HEK293 (cell line): ENCODE measurements at regions not wholly inside any gene's neighbourhood (a gene's known extent, or its start where the extent isn't known, plus 50 kb on each side); places are given as distances from the start of the nearest gene placed in this dataset.

Experiments
- CTCF ChIP-seq: fragments of 450-650 bp; formaldehyde crosslinking; IDR thresholded peaks from 2 replicates; pipeline ENCODE4 v1.5.1; 2016; ENCODE audit warnings: missing biosample characterization, missing genetic modification characterization
- REST ChIP-seq: fragments of 450-650 bp; formaldehyde crosslinking; IDR thresholded peaks from 2 replicates; pipeline ENCODE4 v1.5.1; 2016; ENCODE audit warnings: missing biosample characterization, missing genetic modification characterization
- ZNF239 ChIP-seq: fragments of 450-650 bp; formaldehyde crosslinking; IDR thresholded peaks from 2 replicates; pipeline ENCODE4 v1.5.1; 2016; ENCODE audit warnings: missing biosample characterization, missing genetic modification characterization
- ZNF530 ChIP-seq: fragments of 450-650 bp; formaldehyde crosslinking; IDR thresholded peaks from 2 replicates; pipeline ENCODE4 v1.5.1; 2016; ENCODE audit warnings: low read depth, missing biosample characterization, missing genetic modification characterization
- ZNF548 ChIP-seq: fragments of 450-650 bp; formaldehyde crosslinking; IDR thresholded peaks from 2 replicates; pipeline ENCODE4 v1.5.1; 2016; ENCODE audit warnings: missing biosample characterization, missing genetic modification characterization

GRCh38 chr6:169363590-169363989 lies 109.9 kb upstream of the THBS2 start:
- TF ChIP-seq CTCF (tag by site-specific recombination), result no peak
- no peak for TF ChIP-seq REST (tag by site-specific recombination)
- no peak for TF ChIP-seq ZNF530 (tag by site-specific recombination)
- TF ChIP-seq ZNF548 (tag by site-specific recombination), result no peak
- TF ChIP-seq ZNF239 (tag by site-specific recombination), result no peak
